Activated T-helper 1 cell treated with Interleukin-2 at 50 U/mL for 16 hours (primary cell): ENCODE measurements at regions not wholly inside any gene's neighbourhood (a gene's known extent, or its start where the extent isn't known, plus 50 kb on each side); places are given as distances from the start of the nearest gene placed in this dataset.
"Not testable (repeated sequence)": the region's sequence is repeated elsewhere in the genome, so short reads cannot be mapped to it uniquely, and the experiment has no call there.

Experiments used
- DNase-seq: peaks from one replicate; pipeline ENCODE4 v3.0.0-alpha.2; 2020; ENCODE audit warnings: low read depth

DNA sequence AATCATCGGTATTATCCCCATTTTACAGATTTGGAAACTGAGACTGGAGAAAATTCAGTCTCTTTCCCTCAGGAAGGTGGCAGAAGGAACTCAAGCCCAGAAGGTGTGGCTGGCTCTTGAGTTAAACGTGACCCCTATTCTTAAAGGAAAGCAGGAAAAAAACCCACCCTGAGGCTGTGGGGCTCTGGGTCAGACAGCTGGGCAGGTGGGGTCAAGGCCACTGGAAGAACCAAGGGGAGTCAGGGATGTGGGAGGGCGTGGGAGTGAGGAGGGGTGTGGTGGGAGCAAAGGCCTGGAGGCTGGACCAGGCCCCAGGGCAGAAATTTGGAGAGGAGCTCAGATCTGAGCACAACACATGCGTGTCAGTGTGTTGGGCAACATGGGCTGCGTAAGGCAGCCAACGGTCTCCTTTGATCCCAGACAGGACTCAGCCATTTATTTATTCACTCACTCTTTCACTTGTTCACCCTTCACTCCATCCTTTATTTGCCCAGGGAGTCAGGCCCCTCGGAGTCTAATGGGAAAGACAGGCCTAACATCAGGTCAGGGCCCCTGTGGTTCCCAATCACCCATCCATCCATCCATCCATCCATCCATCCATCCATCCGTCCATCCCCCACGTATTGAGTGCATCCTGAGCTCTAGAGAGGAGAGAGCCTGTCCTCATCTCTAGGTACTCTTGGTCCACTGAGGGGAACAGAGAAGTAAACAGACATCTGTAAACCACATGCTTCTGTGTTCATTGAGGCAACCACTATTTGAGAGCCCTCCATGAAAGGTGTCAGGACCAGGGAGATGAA, 165.0 kb downstream of the VEGFA start:
- no peak for DNase-seq

DNA sequence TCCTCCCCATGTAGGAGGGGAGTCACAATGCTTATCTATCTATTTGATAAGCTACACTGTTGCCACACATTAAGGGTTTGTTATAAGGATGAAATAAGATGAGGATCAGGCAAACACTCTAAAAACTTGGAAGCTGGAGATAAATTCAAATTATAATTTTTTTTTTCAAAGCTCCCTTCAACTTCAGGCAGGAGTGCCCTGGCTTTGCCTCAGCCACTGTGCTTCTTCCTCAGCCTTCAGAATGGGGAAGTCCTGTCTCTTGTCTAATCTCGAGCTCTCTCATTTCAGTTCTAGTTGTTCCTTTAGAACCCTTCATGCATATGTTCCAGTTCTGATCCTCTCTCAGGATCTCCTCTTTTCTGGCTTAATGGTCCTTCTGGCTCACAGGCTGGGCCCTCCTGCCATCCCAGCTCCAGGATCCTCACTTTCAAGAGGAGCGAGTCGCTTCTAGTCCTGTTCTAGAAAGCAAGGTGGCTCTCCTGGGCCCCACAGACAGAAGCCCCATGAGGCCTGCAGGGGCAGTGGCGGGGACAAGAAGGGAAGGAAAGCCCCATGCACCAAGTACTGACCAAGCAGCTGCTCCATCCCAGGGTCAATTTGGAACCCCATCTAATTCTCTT, 164.3 kb downstream of the VEGFA start:
- DNase-seq: no peak

DNA sequence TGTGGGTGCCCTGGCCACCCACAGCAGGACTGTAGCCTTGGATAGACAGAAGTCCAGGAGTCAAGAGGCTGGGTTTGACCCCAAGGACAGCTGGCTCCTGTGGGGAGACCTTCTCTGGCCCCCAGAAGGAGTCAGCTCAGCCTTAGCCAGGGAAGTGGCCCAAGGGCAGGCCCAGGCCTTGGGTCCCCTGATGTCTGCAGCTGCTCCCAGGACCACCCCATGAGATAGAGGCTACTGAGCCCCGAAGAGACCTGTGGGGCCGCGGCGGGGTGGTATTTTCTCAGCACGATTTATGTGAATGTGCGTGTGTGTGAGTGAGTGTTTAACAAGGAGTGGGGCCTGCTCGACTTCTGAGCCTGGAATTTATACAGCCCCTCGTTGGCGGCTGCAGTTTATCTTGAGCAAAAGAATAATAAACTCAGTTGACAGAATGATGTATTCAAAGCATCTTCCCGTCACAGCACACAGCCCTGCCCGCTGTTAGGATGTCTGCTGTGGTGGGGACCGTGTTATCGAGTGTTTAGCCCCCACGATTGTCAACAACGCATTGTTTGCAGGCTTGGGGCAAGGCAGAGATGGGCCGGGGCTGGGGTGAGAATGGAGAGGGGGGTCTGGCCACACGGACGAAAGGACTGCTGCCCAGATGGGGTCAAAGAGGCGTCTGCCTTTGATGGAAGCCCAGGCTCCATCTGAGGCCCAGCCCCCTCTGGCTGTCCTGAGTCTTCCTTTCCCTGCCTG, 163.3 kb downstream of the VEGFA start:
- DNase-seq: no peak

DNA sequence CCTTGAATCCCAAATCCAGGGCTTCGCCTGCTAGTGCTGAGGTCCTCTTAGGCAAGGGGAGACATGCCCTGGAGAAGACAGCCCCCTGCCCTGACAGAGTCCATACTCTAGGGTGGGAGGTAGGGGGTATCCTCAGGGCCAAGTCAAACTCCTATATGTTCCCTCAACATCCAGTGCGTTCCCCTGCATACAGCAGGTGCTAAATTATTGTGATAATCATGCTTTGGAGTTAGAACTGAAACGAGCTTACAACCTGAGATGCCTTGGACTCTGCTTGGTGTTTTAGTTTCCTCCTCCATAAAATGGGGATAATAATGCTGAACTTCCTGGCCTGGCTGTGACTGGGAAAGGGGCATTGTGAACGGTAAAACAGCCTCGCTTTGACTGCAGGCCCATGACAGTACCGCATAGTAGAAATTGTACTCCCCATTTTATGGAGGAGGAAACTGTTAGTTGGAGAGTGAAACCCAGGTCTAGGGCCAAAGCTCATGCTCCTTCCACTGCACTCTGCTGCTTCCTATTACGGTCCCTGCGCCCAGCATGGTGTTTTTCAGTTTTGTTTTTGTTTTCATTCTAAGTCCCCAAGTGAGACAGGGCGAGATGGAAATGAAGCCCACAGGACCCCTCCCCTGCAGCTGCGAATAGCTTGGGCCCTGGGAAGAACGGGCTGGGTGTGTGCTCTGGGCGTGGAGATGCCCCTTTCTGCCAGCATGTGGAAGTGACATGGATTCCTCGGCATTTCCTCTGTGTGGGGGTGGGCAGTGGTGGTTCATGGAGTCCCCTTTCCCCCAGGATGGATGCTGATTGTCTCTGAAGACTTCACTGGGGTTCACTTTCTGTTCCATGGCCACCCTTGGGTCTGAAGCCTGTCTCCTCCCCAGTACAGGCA, 162.5 kb downstream of the VEGFA start:
- DNase-seq: no peak

- no peak for DNase-seq
These were observed 161.2 kb downstream of the VEGFA start for GRCh38 chr6:43931201-43931600.

DNA sequence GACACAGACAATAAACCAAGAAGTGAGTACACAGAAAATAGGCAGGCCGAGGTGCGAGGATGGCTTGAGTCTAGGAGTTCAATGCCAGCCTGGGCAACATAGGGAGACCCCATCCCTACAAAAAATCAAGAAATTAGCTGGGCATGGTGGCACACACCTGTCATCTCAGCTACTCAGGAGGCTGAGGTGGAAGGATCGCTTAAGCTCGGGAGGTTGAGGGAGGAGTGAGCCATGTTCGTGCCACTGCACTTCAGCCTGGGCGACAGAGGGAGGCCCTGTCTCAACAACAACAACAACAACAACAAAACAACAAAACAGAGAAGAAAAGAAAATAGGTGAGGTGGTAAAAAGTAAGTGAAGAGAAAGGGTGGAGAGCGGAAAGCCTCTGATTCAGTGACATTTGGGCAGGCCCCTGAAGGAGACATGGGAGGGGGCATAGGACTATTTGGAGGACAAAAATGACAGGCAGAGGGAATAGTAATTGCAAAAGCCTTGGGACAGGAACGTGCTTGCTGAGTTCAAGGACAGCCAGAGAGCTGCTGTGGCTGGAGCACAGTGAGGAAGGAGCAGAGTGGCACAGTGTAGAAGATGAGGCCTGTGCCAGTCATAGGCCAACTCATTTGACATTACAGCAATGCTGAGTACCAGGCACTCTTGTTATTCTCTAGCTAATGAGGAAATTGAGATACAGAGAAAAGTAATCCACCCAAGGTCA, 160.6 kb downstream of the VEGFA start:
- no peak for DNase-seq

DNA sequence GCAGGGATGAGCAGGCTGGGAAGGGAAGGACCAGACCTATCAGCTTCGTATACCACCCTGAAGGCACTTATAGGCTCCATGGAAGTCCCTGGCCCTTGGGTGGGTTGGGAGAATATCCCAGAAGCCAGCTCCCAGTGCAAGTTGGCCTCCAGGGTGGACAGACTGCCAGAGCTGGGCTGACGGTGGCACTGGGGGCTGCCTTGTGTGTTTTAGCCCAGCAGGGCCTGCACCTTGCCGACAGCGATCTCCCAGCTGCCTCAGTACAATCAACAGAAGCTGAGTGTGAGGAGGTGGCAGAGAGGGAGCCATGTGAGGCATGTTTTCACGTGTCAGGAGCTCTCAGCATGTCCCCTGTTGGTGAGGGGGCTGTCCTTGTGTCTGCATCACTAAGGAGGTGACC, 159.5 kb downstream of the VEGFA start:
- DNase-seq: no peak

DNA sequence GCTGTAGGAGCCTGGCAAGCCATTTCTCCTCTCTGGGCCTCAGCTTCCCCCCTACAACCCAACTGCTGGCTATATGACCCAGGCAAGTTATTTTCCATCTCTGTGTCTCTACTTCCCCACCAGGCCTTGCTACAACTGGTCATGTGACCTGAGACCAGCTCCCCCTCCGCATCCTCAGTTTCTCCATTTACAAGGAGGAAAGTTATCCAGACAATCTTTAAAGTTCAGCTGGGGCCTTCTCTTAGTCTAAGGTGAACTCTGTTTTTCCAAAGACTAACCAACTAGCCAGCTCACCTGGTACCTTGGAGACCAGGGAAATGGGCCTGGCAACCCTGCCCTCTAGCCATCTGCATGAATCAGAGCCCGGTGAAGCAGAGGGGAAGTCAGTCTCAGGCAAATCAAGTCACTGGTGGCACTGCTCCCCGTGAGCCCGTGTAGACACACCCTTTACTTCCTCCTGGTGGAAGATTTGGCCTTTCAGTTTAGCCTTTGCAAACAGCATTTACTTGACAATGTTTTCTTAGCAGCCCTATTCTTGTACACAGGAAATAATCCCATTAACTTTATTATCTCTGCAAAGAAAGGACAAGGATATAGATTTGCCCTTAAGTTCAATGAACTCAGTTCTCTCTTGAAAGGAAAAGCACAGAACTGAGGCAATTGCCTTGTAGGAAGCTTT, 157.7 kb downstream of the VEGFA start:
- no peak for DNase-seq

DNA sequence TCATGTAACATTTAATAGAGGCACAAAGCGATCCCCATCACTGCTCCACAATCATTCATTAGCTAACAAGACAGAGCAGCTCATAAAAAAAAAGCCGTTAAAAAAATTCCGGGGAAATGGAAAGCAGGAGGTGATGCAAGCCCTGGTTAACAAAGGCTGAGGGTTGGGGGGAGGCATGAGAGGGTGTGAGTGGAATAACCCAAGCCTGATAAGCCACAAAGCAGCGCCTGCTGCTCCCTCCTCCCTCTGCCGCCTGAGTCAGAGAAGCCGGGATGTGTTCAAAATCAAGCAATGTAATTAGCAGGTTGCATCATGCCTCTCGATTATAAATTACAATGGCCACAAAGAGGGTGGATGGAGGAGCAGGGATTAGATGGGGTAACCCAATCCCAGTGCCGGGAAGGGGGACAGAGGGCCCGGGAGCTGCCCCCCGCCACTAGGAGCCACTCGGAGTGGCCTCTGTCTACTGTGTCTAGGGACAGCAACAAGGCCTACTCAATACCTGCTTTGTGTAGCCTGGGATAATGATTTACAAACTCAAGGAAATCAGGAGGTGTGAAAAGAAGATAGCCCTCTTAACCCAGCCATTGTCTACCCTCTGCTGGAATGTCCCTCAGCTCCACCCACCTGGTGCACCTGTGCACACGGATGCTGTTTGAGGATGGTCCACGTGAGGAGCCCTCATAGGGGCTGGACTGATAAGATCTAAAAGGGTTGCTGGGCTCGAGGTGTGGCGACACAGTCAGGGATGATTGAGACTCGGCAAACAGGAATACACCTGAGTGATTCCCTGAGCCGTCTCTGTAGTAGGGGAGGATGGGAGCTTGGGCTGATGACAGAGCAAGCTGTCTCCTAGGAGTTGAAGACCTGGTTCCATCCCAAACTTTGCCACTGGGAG, 156.9 kb downstream of the VEGFA start:
- no peak for DNase-seq

GRCh38 chr6:43925636-43926139, 155.7 kb downstream of the VEGFA start:
- not testable (repeated sequence) for DNase-seq

- peak; percentile 18 for DNase-seq
These were observed 154.3 kb downstream of the VEGFA start for GRCh38 chr6:43924222-43924702.

DNA sequence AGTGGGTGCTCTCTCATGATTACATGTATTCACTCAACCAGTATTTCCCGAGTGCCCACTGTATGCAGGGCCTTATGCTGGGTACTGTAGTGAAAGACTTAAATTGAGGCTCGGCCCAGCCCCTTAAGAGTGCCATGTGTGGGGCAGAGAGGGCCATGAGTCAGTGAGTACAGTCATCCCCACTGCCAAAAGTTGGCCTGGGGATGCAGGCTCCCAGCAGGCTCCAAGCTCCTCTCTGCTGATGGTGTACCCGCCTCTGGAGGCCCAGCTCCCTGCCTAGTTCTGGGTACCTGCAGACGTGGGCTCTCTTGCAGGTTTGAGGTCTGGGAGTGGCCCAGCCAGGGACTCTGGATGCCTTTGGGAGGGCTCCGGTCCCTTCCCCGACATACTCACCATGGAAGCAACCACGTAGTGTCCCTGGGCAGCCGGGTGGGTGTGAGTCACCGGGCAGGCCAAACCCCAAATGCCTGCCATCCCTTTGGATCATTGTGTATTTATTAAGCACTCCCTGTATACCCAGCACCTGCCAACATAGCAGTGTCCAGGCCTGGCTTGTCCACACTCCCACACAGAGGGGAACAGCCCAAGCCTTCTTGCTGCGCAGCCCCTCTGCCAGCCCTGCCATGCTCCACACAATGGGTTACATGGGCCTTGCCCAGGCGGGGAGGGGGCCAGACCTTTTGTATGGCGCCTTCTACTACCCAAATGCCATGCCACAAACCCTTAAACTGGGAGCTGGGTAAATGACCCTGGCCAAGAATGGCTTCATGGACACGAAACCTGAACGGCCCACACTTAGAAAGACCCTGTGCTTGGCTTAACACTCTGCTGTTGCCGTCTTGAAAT, 153.6 kb downstream of the VEGFA start:
- no peak for DNase-seq

GRCh38 chr6:43922426-43923375, 152.7 kb downstream of the VEGFA start:
- DNase-seq: no peak

GRCh38 chr6:43921548-43922425, 151.8 kb downstream of the VEGFA start:
- DNase-seq: no peak

GRCh38 chr6:43921039-43921438, 151.0 kb downstream of the VEGFA start:
- DNase-seq: no peak

DNA sequence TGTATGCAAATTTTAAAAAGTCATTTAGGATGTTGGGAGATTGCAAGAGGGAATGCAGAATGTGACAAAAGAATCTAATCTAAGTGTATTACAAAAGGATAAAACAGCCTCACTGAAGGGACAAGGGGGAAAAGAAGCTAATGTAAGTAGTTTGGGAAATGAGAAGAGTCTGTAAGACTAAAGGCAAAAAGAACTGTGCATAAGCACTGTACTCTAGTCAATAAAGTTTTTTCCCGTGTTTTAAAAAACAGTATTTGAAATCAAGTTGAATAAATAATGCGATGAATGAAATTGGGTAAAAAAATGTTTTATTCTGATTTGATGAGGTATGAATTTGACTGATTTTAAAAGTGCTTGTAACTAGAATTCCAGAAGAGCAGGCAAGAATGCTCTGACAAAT, 149.8 kb downstream of the VEGFA start:
- no peak for DNase-seq
